ENCODE measurements at regions not wholly inside any gene's neighbourhood (a gene's known extent, or its start where the extent isn't known, plus 50 kb on each side); places are given as distances from the start of the nearest gene placed in this dataset.

GRCh38 chr1:203401199-203401877, 50.4 kb upstream of the FMOD start:
- no peak overlapping the region for H3K4me3 ChIP-seq (ENCODE audit: low read length)
- H3K27me3 ChIP-seq (ENCODE audit: control insufficient read depth, insufficient read depth, low read length): peaks cover 7% of the 10 kb centered on the region
- H3K9ac ChIP-seq (ENCODE audit: low read depth, low read length): no peak overlapping the region
- H3K4me2 ChIP-seq (ENCODE audit: low read length): no peak overlapping the region
- peaks cover 13% of the 10 kb centered on the region for H3K4me1 ChIP-seq (ENCODE audit: control insufficient read depth, insufficient read depth, low read length)
- no peaks in the 10 kb centered on the region for H3K36me3 ChIP-seq (ENCODE audit: insufficient read depth, low read length)
- no peaks in the 10 kb centered on the region for H3K9me3 ChIP-seq (replicated peaks; ENCODE audit: low read length)

GRCh38 chr1:203402152-203402551, 51.2 kb upstream of the FMOD start:
- H3K4me3 ChIP-seq (ENCODE audit: low read length): no peak overlapping the region
- H3K36me3 ChIP-seq (ENCODE audit: insufficient read depth, low read length): no peaks in the 10 kb centered on the region
- H3K4me2 ChIP-seq (ENCODE audit: low read length): peak overlapping the region; percentile 31
- peaks cover 7% of the 10 kb centered on the region for H3K27me3 ChIP-seq (ENCODE audit: control insufficient read depth, insufficient read depth, low read length)
- peak overlapping the region; percentile 18 for H3K9ac ChIP-seq (ENCODE audit: low read depth, low read length)
- H3K4me1 ChIP-seq (ENCODE audit: control insufficient read depth, insufficient read depth, low read length): peaks cover 16% of the 10 kb centered on the region
- H3K9me3 ChIP-seq (replicated peaks; ENCODE audit: low read length): no peaks in the 10 kb centered on the region

- Histone ChIP-seq H3K36me3 (ENCODE audit: insufficient read depth, low read length) (no peaks in the 10 kb centered on the region), H3K9ac (ENCODE audit: low read depth, low read length) (peak overlapping the region; percentile 18), H3K9me3 (replicated peaks; ENCODE audit: low read length) (no peaks in the 10 kb centered on the region), H3K4me2 (ENCODE audit: low read length) (peak overlapping the region; percentile 40), H3K27me3 (ENCODE audit: control insufficient read depth, insufficient read depth, low read length) (peaks cover 1% of the 10 kb centered on the region), H3K4me1 (ENCODE audit: control insufficient read depth, insufficient read depth, low read length) (peaks cover 16% of the 10 kb centered on the region), H3K4me3 (ENCODE audit: low read length) (no peak overlapping the region)
Measured at GRCh38 chr1:203402629-203403337, 51.9 kb upstream of the FMOD start.

- Histone ChIP-seq H3K4me2 (ENCODE audit: low read length) (no peak overlapping the region), H3K4me3 (ENCODE audit: low read length) (no peak overlapping the region), H3K9me3 (replicated peaks; ENCODE audit: low read length) (no peaks in the 10 kb centered on the region), H3K4me1 (ENCODE audit: control insufficient read depth, insufficient read depth, low read length) (peaks cover 20% of the 10 kb centered on the region), H3K27me3 (ENCODE audit: control insufficient read depth, insufficient read depth, low read length) (no peaks in the 10 kb centered on the region), H3K9ac (ENCODE audit: low read depth, low read length) (no peak overlapping the region), H3K36me3 (ENCODE audit: insufficient read depth, low read length) (no peaks in the 10 kb centered on the region)
Measured at GRCh38 chr1:203403586-203403985, 52.7 kb upstream of the FMOD start.

- H3K9me3 ChIP-seq (replicated peaks; ENCODE audit: low read length): no peaks in the 10 kb centered on the region
- no peaks in the 10 kb centered on the region for H3K36me3 ChIP-seq (ENCODE audit: insufficient read depth, low read length)
- peaks cover 2% of the 10 kb centered on the region for H3K27me3 ChIP-seq (ENCODE audit: control insufficient read depth, insufficient read depth, low read length)
- no peak overlapping the region for H3K4me2 ChIP-seq (ENCODE audit: low read length)
- no peak overlapping the region for H3K4me3 ChIP-seq (ENCODE audit: low read length)
- H3K4me1 ChIP-seq (ENCODE audit: control insufficient read depth, insufficient read depth, low read length): peaks cover 23% of the 10 kb centered on the region
- H3K9ac ChIP-seq (ENCODE audit: low read depth, low read length): no peak overlapping the region
Measured at GRCh38 chr1:203404546-203404945, 53.6 kb upstream of the FMOD start.

GRCh38 chr1:203405703-203406438, 54.9 kb upstream of the FMOD start:
- H3K27me3 ChIP-seq (ENCODE audit: control insufficient read depth, insufficient read depth, low read length): peaks cover 11% of the 10 kb centered on the region
- no peak overlapping the region for H3K4me3 ChIP-seq (ENCODE audit: low read length)
- H3K9me3 ChIP-seq (replicated peaks; ENCODE audit: low read length): no peaks in the 10 kb centered on the region
- no peak overlapping the region for H3K4me2 ChIP-seq (ENCODE audit: low read length)
- no peak overlapping the region for H3K9ac ChIP-seq (ENCODE audit: low read depth, low read length)
- no peaks in the 10 kb centered on the region for H3K36me3 ChIP-seq (ENCODE audit: insufficient read depth, low read length)
- peaks cover 23% of the 10 kb centered on the region for H3K4me1 ChIP-seq (ENCODE audit: control insufficient read depth, insufficient read depth, low read length)

- H3K4me1 ChIP-seq (ENCODE audit: control insufficient read depth, insufficient read depth, low read length): peaks cover 23% of the 10 kb centered on the region
- H3K4me2 ChIP-seq (ENCODE audit: low read length): no peak overlapping the region
- H3K36me3 ChIP-seq (ENCODE audit: insufficient read depth, low read length): no peaks in the 10 kb centered on the region
- no peak overlapping the region for H3K4me3 ChIP-seq (ENCODE audit: low read length)
- H3K27me3 ChIP-seq (ENCODE audit: control insufficient read depth, insufficient read depth, low read length): peaks cover 11% of the 10 kb centered on the region
- no peak overlapping the region for H3K9ac ChIP-seq (ENCODE audit: low read depth, low read length)
- no peaks in the 10 kb centered on the region for H3K9me3 ChIP-seq (replicated peaks; ENCODE audit: low read length)
Measured at GRCh38 chr1:203406446-203407045, 55.6 kb upstream of the FMOD start.

GRCh38 chr1:203407296-203407695, 56.4 kb upstream of the FMOD start:
- H3K4me3 ChIP-seq (ENCODE audit: low read length): no peak overlapping the region
- H3K4me2 ChIP-seq (ENCODE audit: low read length): no peak overlapping the region
- peaks cover 11% of the 10 kb centered on the region for H3K27me3 ChIP-seq (ENCODE audit: control insufficient read depth, insufficient read depth, low read length)
- H3K9ac ChIP-seq (ENCODE audit: low read depth, low read length): no peak overlapping the region
- no peaks in the 10 kb centered on the region for H3K36me3 ChIP-seq (ENCODE audit: insufficient read depth, low read length)
- peaks cover 19% of the 10 kb centered on the region for H3K4me1 ChIP-seq (ENCODE audit: control insufficient read depth, insufficient read depth, low read length)
- H3K9me3 ChIP-seq (replicated peaks; ENCODE audit: low read length): no peaks in the 10 kb centered on the region

- Histone ChIP-seq H3K9ac (ENCODE audit: low read depth, low read length) (no peak overlapping the region), H3K4me3 (ENCODE audit: low read length) (no peak overlapping the region), H3K27me3 (ENCODE audit: control insufficient read depth, insufficient read depth, low read length) (peaks cover 11% of the 10 kb centered on the region), H3K9me3 (replicated peaks; ENCODE audit: low read length) (no peaks in the 10 kb centered on the region), H3K36me3 (ENCODE audit: insufficient read depth, low read length) (no peaks in the 10 kb centered on the region), H3K4me1 (ENCODE audit: control insufficient read depth, insufficient read depth, low read length) (peaks cover 10% of the 10 kb centered on the region), H3K4me2 (ENCODE audit: low read length) (peak overlapping the region; percentile 55)
Measured at GRCh38 chr1:203408486-203409481, 57.9 kb upstream of the FMOD start.

- Histone ChIP-seq H3K9me3 (replicated peaks; ENCODE audit: low read length) (no peaks in the 10 kb centered on the region), H3K9ac (ENCODE audit: low read depth, low read length) (no peak overlapping the region), H3K4me1 (ENCODE audit: control insufficient read depth, insufficient read depth, low read length) (peaks cover 10% of the 10 kb centered on the region), H3K4me2 (ENCODE audit: low read length) (no peak overlapping the region), H3K4me3 (ENCODE audit: low read length) (no peak overlapping the region), H3K36me3 (ENCODE audit: insufficient read depth, low read length) (no peaks in the 10 kb centered on the region), H3K27me3 (ENCODE audit: control insufficient read depth, insufficient read depth, low read length) (peaks cover 11% of the 10 kb centered on the region)
Measured at GRCh38 chr1:203410182-203410900, 59.4 kb upstream of the FMOD start.

Data from skeletal muscle satellite cell (primary cell).